ENCODE measurements at regions not wholly inside any gene's neighbourhood (a gene's known extent, or its start where the extent isn't known, plus 50 kb on each side); places are given as distances from the start of the nearest gene placed in this dataset.

DNA sequence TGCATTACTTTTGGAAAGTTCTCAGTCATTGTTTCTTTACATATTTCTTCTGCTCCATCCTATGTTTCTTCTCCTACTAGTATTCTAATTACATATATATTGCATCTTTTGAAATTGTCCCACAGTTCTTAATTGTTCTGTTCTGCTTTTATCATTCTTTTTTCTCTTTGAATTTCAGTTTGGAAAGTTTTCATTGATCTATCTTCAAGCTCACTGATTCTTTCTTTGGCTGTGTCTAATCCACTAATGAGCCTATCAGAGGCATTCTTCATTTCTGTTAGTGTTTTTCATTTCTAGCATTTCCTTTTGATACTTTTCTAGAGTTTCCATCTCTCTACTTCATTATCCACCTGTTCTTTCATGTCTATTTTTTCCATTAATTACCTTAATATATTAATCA is 159.0 kb upstream of the KCNJ15 start:
- H3K9me3 ChIP-seq (ENCODE audit: low read length), result no peaks in the 10 kb centered on the region
- no peak overlapping the region for H3K27ac ChIP-seq (ENCODE audit: low read depth, low read length, poor library complexity, severe bottlenecking)
- no peaks in the 10 kb centered on the region for H3K9me2 ChIP-seq (ENCODE audit: low read depth, low read length)
- no peaks in the 10 kb centered on the region for H4K20me1 ChIP-seq (ENCODE audit: insufficient read depth, low read length)
- no peak overlapping the region for H2AFZ ChIP-seq (ENCODE audit: low read length)
- no peaks in the 10 kb centered on the region for H3K79me2 ChIP-seq (ENCODE audit: insufficient read depth, low read length)
- H3K36me3 ChIP-seq (ENCODE audit: insufficient read depth, low read length), result no peaks in the 10 kb centered on the region
- no peak overlapping the region for H3K9ac ChIP-seq (ENCODE audit: low read length)
- H3F3A ChIP-seq (ENCODE audit: insufficient read depth, low read length), result no peaks in the 10 kb centered on the region
- no peak overlapping the region for H3K4me3 ChIP-seq (ENCODE audit: low read depth, low read length, poor library complexity, severe bottlenecking)
- no peak overlapping the region for H3K4me2 ChIP-seq (ENCODE audit: low read length)
- no peaks in the 10 kb centered on the region for H3K4me1 ChIP-seq (ENCODE audit: insufficient read depth, low read length, severe bottlenecking)
- no peaks in the 10 kb centered on the region for H3K27me3 ChIP-seq (ENCODE audit: insufficient read depth, low read length)
- TF ChIP-seq, protein P1, sequence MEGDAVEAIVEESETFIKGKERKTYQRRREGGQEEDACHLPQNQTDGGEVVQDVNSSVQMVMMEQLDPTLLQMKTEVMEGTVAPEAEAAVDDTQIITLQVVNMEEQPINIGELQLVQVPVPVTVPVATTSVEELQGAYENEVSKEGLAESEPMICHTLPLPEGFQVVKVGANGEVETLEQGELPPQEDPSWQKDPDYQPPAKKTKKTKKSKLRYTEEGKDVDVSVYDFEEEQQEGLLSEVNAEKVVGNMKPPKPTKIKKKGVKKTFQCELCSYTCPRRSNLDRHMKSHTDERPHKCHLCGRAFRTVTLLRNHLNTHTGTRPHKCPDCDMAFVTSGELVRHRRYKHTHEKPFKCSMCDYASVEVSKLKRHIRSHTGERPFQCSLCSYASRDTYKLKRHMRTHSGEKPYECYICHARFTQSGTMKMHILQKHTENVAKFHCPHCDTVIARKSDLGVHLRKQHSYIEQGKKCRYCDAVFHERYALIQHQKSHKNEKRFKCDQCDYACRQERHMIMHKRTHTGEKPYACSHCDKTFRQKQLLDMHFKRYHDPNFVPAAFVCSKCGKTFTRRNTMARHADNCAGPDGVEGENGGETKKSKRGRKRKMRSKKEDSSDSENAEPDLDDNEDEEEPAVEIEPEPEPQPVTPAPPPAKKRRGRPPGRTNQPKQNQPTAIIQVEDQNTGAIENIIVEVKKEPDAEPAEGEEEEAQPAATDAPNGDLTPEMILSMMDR (IDR thresholded peaks at IDR 0.05; ENCODE audit: low read length), result no peak
- TF ChIP-seq EZH2 (IDR thresholded peaks at IDR 0.05; ENCODE audit: borderline replicate concordance, low read length), result no peak

DNA sequence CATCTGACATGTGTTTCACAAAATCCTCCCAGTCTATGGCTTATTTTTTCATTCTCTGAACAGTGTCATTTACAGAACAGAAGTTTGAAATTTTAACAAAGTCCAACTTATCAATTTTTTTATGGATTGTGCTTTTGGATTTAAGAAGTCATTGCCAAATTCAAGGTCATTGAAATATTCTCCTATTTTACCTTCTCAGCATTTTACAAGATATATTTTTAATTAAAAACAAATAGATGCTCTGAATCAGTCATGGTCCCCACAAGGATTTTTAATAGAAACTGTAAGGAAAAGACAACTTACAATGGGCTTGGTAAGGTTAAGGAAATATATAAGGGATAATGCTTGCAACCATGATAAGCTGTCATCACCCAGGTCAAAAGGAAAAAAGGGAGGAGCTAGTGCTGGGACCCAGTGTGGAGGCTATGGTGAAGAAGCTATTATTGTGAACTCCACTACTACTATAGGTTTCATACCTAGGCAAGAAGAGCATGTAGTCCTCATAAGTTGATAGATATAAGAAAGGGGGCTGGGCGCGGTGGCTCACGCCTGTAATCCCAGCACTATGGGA is 144.5 kb upstream of the KCNJ15 start:
- no peaks in the 10 kb centered on the region for H3K4me1 ChIP-seq (ENCODE audit: insufficient read depth, low read length, severe bottlenecking)
- no peaks in the 10 kb centered on the region for H3K9me2 ChIP-seq (ENCODE audit: low read depth, low read length)
- no peak overlapping the region for H3K27ac ChIP-seq (ENCODE audit: low read depth, low read length, poor library complexity, severe bottlenecking)
- no peaks in the 10 kb centered on the region for H3K36me3 ChIP-seq (ENCODE audit: insufficient read depth, low read length)
- TF ChIP-seq EZH2 (IDR thresholded peaks at IDR 0.05; ENCODE audit: borderline replicate concordance, low read length), result no peak
- H4K20me1 ChIP-seq (ENCODE audit: insufficient read depth, low read length), result no peaks in the 10 kb centered on the region
- no peaks in the 10 kb centered on the region for H3K79me2 ChIP-seq (ENCODE audit: insufficient read depth, low read length)
- no peaks in the 10 kb centered on the region for H3K27me3 ChIP-seq (ENCODE audit: insufficient read depth, low read length)
- H3K4me3 ChIP-seq (ENCODE audit: low read depth, low read length, poor library complexity, severe bottlenecking), result no peak overlapping the region
- H3K9ac ChIP-seq (ENCODE audit: low read length), result no peak overlapping the region
- H3K4me2 ChIP-seq (ENCODE audit: low read length), result no peak overlapping the region
- H3F3A ChIP-seq (ENCODE audit: insufficient read depth, low read length), result no peaks in the 10 kb centered on the region
- no peak overlapping the region for H2AFZ ChIP-seq (ENCODE audit: low read length)
- H3K9me3 ChIP-seq (ENCODE audit: low read length), result no peaks in the 10 kb centered on the region

DNA sequence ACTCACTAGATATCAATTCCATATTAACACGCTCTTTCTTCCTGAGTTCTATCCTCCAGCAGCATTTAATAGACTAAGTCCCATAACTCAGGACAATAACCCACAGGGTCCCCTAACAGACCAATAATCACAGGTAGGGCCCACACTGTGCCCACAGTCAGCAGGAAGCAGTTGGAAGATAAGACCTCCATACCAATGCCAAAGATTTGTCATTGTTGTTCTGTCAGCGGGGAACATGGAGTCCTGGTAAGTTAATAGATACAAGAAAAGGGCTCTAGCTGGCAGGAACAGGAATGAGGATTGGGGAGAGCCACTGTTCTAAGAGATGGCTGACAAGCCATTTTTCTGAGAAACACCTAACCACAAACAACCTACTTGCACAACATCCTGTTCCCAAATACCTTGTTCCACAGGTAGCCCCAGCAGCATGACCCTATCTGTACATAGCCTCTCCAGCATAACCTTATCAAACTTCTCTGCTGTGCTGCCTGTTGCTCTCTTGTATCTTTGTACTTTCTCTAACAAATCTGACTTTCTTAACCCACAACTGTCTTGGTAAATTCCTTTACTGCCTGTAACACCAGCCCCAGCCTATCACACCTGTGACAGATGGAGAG is 142.0 kb upstream of the KCNJ15 start:
- Histone ChIP-seq H3K9ac (ENCODE audit: low read length) (no peak overlapping the region), H2AFZ (ENCODE audit: low read length) (no peak overlapping the region), H3K4me2 (ENCODE audit: low read length) (no peak overlapping the region), H4K20me1 (ENCODE audit: insufficient read depth, low read length) (no peaks in the 10 kb centered on the region), H3K9me3 (ENCODE audit: low read length) (no peaks in the 10 kb centered on the region), H3F3A (ENCODE audit: insufficient read depth, low read length) (no peaks in the 10 kb centered on the region), H3K36me3 (ENCODE audit: insufficient read depth, low read length) (no peaks in the 10 kb centered on the region), H3K4me1 (ENCODE audit: insufficient read depth, low read length, severe bottlenecking) (no peaks in the 10 kb centered on the region), H3K4me3 (ENCODE audit: low read depth, low read length, poor library complexity, severe bottlenecking) (no peak overlapping the region), H3K27ac (ENCODE audit: low read depth, low read length, poor library complexity, severe bottlenecking) (no peak overlapping the region), H3K9me2 (ENCODE audit: low read depth, low read length) (no peaks in the 10 kb centered on the region), H3K79me2 (ENCODE audit: insufficient read depth, low read length) (no peaks in the 10 kb centered on the region), H3K27me3 (ENCODE audit: insufficient read depth, low read length) (no peaks in the 10 kb centered on the region)
- TF ChIP-seq EZH2 (IDR thresholded peaks at IDR 0.05; ENCODE audit: borderline replicate concordance, low read length), result no peak

DNA sequence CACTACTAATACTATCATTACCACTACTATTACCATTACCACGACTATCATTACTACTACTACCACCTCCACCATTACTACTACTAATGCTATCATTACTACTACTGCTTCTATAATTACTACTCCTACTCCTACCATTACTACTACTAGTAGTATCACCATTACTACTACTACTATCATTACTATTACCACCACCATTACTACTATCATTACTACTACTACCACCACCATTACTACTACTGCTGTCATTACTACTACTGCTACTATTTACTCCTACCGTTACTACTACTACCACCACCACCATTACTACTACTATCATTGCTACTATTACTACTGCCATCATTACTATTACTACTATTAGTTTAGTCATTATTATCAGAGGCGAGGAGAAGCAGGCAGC is 140.9 kb upstream of the KCNJ15 start:
- Histone ChIP-seq H3K4me1 (ENCODE audit: insufficient read depth, low read length, severe bottlenecking) (no peaks in the 10 kb centered on the region), H3K27ac (ENCODE audit: low read depth, low read length, poor library complexity, severe bottlenecking) (no peak overlapping the region), H2AFZ (ENCODE audit: low read length) (no peak overlapping the region), H3K36me3 (ENCODE audit: insufficient read depth, low read length) (no peaks in the 10 kb centered on the region), H3K9me3 (ENCODE audit: low read length) (no peaks in the 10 kb centered on the region), H4K20me1 (ENCODE audit: insufficient read depth, low read length) (no peaks in the 10 kb centered on the region), H3K79me2 (ENCODE audit: insufficient read depth, low read length) (no peaks in the 10 kb centered on the region), H3K4me2 (ENCODE audit: low read length) (no peak overlapping the region), H3K27me3 (ENCODE audit: insufficient read depth, low read length) (no peaks in the 10 kb centered on the region), H3K9me2 (ENCODE audit: low read depth, low read length) (no peaks in the 10 kb centered on the region), H3K9ac (ENCODE audit: low read length) (no peak overlapping the region), H3K4me3 (ENCODE audit: low read depth, low read length, poor library complexity, severe bottlenecking) (no peak overlapping the region), H3F3A (ENCODE audit: insufficient read depth, low read length) (no peaks in the 10 kb centered on the region)
- TF ChIP-seq, protein P1 (IDR thresholded peaks at IDR 0.05; ENCODE audit: low read length), result no peak
- no peak for TF ChIP-seq EZH2 (IDR thresholded peaks at IDR 0.05; ENCODE audit: borderline replicate concordance, low read length)

All from OCI-LY1 (cell line).